Psoas muscle (tissue), 7 donors: ENCODE measurements at regions not wholly inside any gene's neighbourhood (a gene's known extent, or its start where the extent isn't known, plus 50 kb on each side); places are given as distances from the start of the nearest gene placed in this dataset.
A peak's percentile ranks its signal among the peaks of the same experiment; 100 is the strongest.

Source experiments
- ATAC-seq, 4 donors: fragments of 200-7000 bp; cut with Tn5 transposase; one replicate each; pipeline ENCODE4 v1.9.1; 2020; ENCODE audit warnings: moderate library complexity in 3 of 4, mild to moderate bottlenecking in 2 of 4
- DNase-seq, 2 donors: peaks; one replicate each; pipeline ENCODE4 v3.0.0-alpha.2; 2020
- H3K27ac ChIP-seq: fragments of 200-600 bp; one replicate; pipeline ENCODE4 v1.8.0; 2022
- H3K27me3 ChIP-seq, 3 donors: fragments of 200-600 bp in 1 of 3; one replicate each; pipeline versions ENCODE4 v1.6.1 to v1.8.0; 2013 to 2022; ENCODE audit warnings: low read length in 2 of 3, mild to moderate bottlenecking in 2 of 3, moderate library complexity in 1 of 3; ENCODE audit not compliant: insufficient read depth in 3 of 3
- H3K36me3 ChIP-seq, 2 donors: fragments of 200-600 bp in 1 of 2; one replicate each; pipeline versions ENCODE4 v1.6.1 to v1.8.0; 2013 to 2022; ENCODE audit warnings: low read depth in 1 of 2, mild to moderate bottlenecking in 1 of 2, moderate library complexity in 1 of 2; ENCODE audit not compliant: insufficient read depth in 1 of 2
- H3K4me1 ChIP-seq: fragments of 200-600 bp; one replicate; pipeline ENCODE4 v1.8.0; 2022
- H3K4me3 ChIP-seq: fragments of 200-600 bp; one replicate; pipeline ENCODE4 v1.8.0; 2022; ENCODE audit warnings: mild to moderate bottlenecking
- H3K9me3 ChIP-seq: fragments of 200-600 bp; one replicate; pipeline ENCODE4 v1.8.0; 2022
- CTCF ChIP-seq: fragments of 200-600 bp; IDR thresholded peaks from one replicate; pipeline ENCODE4 v1.8.0; 2022; ENCODE audit warnings: antibody characterized with exemption
- WGBS, 3 donors: extraction: QIAGEN DNeasy Blood & Tissue Kit; methylation state at CpG; one replicate each; pipeline versions ENCODE4 v1.1.6 to v1.1.7; 2013; 5-methylcytosine and 5-hydroxymethylcytosine counted together
- intact Hi-C, 2 donors: fragments of 100-400 bp; cut with DNase I; formaldehyde crosslinking; loops; one replicate each; pipeline versions ENCODE4 v1.11.0 to v1.14.2; 2022
- donor health status: healthy with polysubstance abuse.
- donor health status: DM: no; HTN: no; CAD: no; lungs with moderate emphysema.
- donor health status: Bipolar disorder and iron deficiency.
- donor health status: healthy.
- donor health status: DM: yes; HTN: yes; CAD: no.
- donor health status: DM: no; HTN: no; CAD: no.
- donor health status: DM: yes; HTN: yes; CAD: no.

DNA sequence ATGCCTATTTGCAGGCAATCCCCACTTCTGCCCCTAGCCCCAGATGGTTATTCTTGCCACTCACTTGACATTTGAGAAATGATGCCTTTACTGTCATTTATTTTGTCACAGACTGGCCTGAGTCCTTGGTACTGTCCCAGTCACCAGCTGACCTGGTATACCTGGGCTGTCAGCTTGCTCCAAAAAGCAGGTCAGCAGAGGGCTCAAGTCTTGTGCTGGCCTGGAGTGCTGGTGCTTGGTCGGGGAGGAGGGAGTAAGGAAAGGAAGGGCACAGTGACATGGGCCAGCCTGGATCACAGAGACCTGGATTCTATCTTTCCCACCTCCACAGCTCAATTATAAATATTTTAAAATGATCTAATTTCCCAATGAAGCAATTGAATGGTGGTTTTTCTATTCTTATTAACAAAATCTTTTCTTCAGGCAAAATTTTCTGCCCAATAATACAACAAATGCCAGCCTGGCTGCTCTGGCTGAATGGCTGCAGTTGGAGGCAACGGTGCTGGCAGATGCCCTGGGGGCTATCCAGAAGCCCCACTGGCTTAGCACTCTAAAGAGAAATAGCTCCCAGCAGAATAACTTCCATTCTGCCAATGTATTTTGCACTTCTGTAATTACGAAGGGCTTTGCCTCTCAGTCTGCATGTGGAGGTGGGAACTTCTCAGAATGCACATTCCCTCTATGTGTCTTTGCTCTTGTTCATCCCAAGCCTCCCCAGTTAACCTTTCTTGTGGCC, 160.6 kb downstream of the GADD45G start:
- ATAC-seq (no peak), DNase-seq (peak in 1 of 2 donors; percentile 9)
- WGBS, 3 donors, result 78 to 87% (median 82%) methylated on average over 3 of the region's 3 CpGs
- H3K27me3 ChIP-seq, result no peaks in the 10 kb centered on the region
- H3K27ac ChIP-seq, result no peak overlapping the region
- no peak for TF ChIP-seq CTCF
- no peaks in the 10 kb centered on the region for H3K4me1 ChIP-seq
- H3K36me3 ChIP-seq, result no peaks in the 10 kb centered on the region
- H3K9me3 ChIP-seq, result no peaks in the 10 kb centered on the region
- H3K4me3 ChIP-seq, result no peak overlapping the region
- intact Hi-C loops, result no loop called here

GRCh38 chr9:89766991-89767390, 162.2 kb downstream of the GADD45G start:
- no peak for TF ChIP-seq CTCF
- intact Hi-C loops, result no loop called here
- H3K36me3 ChIP-seq, result no peaks in the 10 kb centered on the region

DNA sequence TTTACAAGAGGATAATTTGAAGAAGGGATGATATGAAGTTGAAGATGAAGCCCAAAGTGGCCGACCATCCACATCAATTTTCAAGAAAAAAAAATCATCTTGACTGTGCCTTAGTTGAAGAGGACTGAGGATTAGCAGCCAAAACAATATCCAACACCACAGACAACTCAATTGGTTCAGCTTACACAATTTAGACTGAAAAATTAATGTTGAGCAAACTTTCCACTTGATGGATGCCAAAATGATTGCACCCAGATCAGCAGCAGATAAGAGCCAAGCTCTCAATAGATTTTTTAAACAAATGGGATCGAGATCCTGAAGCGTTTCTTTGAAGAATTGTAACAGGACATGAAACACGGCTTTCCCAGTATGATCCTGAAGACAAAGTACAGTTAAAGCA, 163.2 kb downstream of the GADD45G start:
- TF ChIP-seq CTCF, result no peak
- ATAC-seq (no peak), DNase-seq (no peak)
- Histone ChIP-seq H3K27ac (no peak overlapping the region), H3K36me3 (no peaks in the 10 kb centered on the region), H3K27me3 (no peaks in the 10 kb centered on the region), H3K4me1 (no peaks in the 10 kb centered on the region), H3K4me3 (no peak overlapping the region), H3K9me3 (no peaks in the 10 kb centered on the region)
- 50 to 64% (median 59%) methylated on average over 4 of the region's 4 CpGs for WGBS, 3 donors
- intact Hi-C loops, result no loop called here

More at GRCh38 chr9:89766991-89767390, 162.2 kb downstream of the GADD45G start:
- Histone ChIP-seq H3K9me3 (no peaks in the 10 kb centered on the region), H3K4me1 (no peaks in the 10 kb centered on the region), H3K4me3 (no peak overlapping the region), H3K27me3 (no peaks in the 10 kb centered on the region), H3K27ac (no peak overlapping the region)
- no peak for ATAC-seq
- no peak for DNase-seq

GRCh38 chr9:89768650-89769071, 163.8 kb downstream of the GADD45G start:
- Histone ChIP-seq H3K4me3 (no peak overlapping the region), H3K4me1 (no peaks in the 10 kb centered on the region), H3K9me3 (no peaks in the 10 kb centered on the region), H3K27ac (no peak overlapping the region), H3K36me3 (no peaks in the 10 kb centered on the region), H3K27me3 (no peaks in the 10 kb centered on the region)
- DNase-seq, result peak in 1 of 2 donors; percentile 16
- no peak for TF ChIP-seq CTCF
- intact Hi-C loops, result no loop called here
- no peak for ATAC-seq
- 55 to 59% (median 58%) methylated on average over 7 of the region's 7 CpGs for WGBS, 3 donors
